ENCODE measurements at regions not wholly inside any gene's neighbourhood (a gene's known extent, or its start where the extent isn't known, plus 50 kb on each side); places are given as distances from the start of the nearest gene placed in this dataset.

- TF ChIP-seq CTCF (IDR thresholded peaks at IDR 0.05; ENCODE audit: insufficient read depth, low read depth, low read length) (no peak), EZH2 (IDR thresholded peaks at IDR 0.05; ENCODE audit: insufficient read depth, low read length) (no peak)
Observed at GRCh38 chr6:9942131-9942530, 472.7 kb downstream of the TFAP2A start.
